Mesodermal cell (in vitro differentiated cells): ENCODE measurements at regions not wholly inside any gene's neighbourhood (a gene's known extent, or its start where the extent isn't known, plus 50 kb on each side); places are given as distances from the start of the nearest gene placed in this dataset.

Experiments
- H3K27ac ChIP-seq: 2 replicates; pipeline ENCODE4 v1.7.0; 2013; ENCODE audit warnings: mild to moderate bottlenecking, low read depth, low read length, moderate library complexity; ENCODE audit not compliant: severe bottlenecking
- H3K36me3 ChIP-seq: 2 replicates; pipeline ENCODE4 v1.7.1; 2013; ENCODE audit warnings: mild to moderate bottlenecking, low read length, moderate library complexity; ENCODE audit not compliant: control insufficient read depth, insufficient read depth
- H3K4me1 ChIP-seq: one replicate; pipeline ENCODE4 v1.7.1; 2013; ENCODE audit warnings: mild to moderate bottlenecking, low read length; ENCODE audit not compliant: insufficient read depth, control insufficient read depth, poor library complexity, severe bottlenecking
- H3K4me3 ChIP-seq: 2 replicates; pipeline ENCODE4 v1.7.0; 2013; ENCODE audit warnings: low read length, control low read depth, mild to moderate bottlenecking; ENCODE audit not compliant: insufficient read depth, poor library complexity, severe bottlenecking; ENCODE audit errors: extremely low read depth
- H3K9me3 ChIP-seq: 2 replicates; pipeline ENCODE4 v1.7.1; 2013; ENCODE audit warnings: mild to moderate bottlenecking, low read length, moderate library complexity; ENCODE audit not compliant: control insufficient read depth
- WGBS, 2 experiments: methylation state at CpG; one replicate each; pipeline ENCODE4 v1.1.5; 2013; ENCODE audit warnings: missing lambda C conversion rate in 2 of 2; ENCODE audit not compliant: insufficient coverage in 2 of 2; 5-methylcytosine and 5-hydroxymethylcytosine counted together

GRCh38 chr12:24172031-24172772 is 222.7 kb upstream of the SOX5 start:
- no peaks in the 10 kb centered on the region for H3K36me3 ChIP-seq
- H3K27ac ChIP-seq, result no peak overlapping the region
- no peaks in the 10 kb centered on the region for H3K9me3 ChIP-seq
- H3K4me1 ChIP-seq, result no peaks in the 10 kb centered on the region
- WGBS, 2 experiments, result 76 to 82% methylated on average over 8 to 13 of the region's 13 CpGs
- H3K4me3 ChIP-seq, result no peak overlapping the region

- Histone ChIP-seq H3K4me3 (no peak overlapping the region), H3K36me3 (no peaks in the 10 kb centered on the region), H3K9me3 (no peaks in the 10 kb centered on the region), H3K27ac (no peak overlapping the region), H3K4me1 (no peaks in the 10 kb centered on the region)
- no CpG with 5 or more reads among the region's 2 CpGs for WGBS, 2 experiments
These were observed 205.6 kb upstream of the SOX5 start for GRCh38 chr12:24155042-24155441.

- no peaks in the 10 kb centered on the region for H3K36me3 ChIP-seq
- 100% methylated on average over 2 of the region's 2 CpGs; no CpG with 5 or more reads in 1 of the 2 experiments for WGBS, 2 experiments
- no peaks in the 10 kb centered on the region for H3K4me1 ChIP-seq
- H3K27ac ChIP-seq, result no peak overlapping the region
- H3K4me3 ChIP-seq, result no peak overlapping the region
- H3K9me3 ChIP-seq, result no peaks in the 10 kb centered on the region
These were observed 203.6 kb upstream of the SOX5 start for GRCh38 chr12:24153079-24153478.

- H3K4me1 ChIP-seq, result no peaks in the 10 kb centered on the region
- H3K27ac ChIP-seq, result no peak overlapping the region
- WGBS, 2 experiments, result 92 to 100% methylated on average over 1 to 2 of the region's 3 CpGs
- no peaks in the 10 kb centered on the region for H3K9me3 ChIP-seq
- H3K4me3 ChIP-seq, result no peak overlapping the region
- no peaks in the 10 kb centered on the region for H3K36me3 ChIP-seq
These were observed 202.8 kb upstream of the SOX5 start for GRCh38 chr12:24152270-24152669.

GRCh38 chr12:24143928-24144327 is 194.5 kb upstream of the SOX5 start:
- H3K36me3 ChIP-seq, result no peaks in the 10 kb centered on the region
- H3K4me1 ChIP-seq, result no peaks in the 10 kb centered on the region
- H3K27ac ChIP-seq, result no peak overlapping the region
- no peak overlapping the region for H3K4me3 ChIP-seq
- peaks cover 8% of the 10 kb centered on the region for H3K9me3 ChIP-seq

GRCh38 chr12:24139035-24139434 is 189.6 kb upstream of the SOX5 start:
- H3K36me3 ChIP-seq, result no peaks in the 10 kb centered on the region
- 70 to 100% methylated on average over 1 to 3 of the region's 9 CpGs for WGBS, 2 experiments
- H3K4me3 ChIP-seq, result no peak overlapping the region
- H3K4me1 ChIP-seq, result peaks cover 6% of the 10 kb centered on the region
- no peak overlapping the region for H3K27ac ChIP-seq
- H3K9me3 ChIP-seq, result peaks cover 6% of the 10 kb centered on the region

- Histone ChIP-seq H3K27ac (no peak overlapping the region), H3K36me3 (no peaks in the 10 kb centered on the region), H3K9me3 (no peaks in the 10 kb centered on the region), H3K4me3 (no peak overlapping the region), H3K4me1 (peaks cover 13% of the 10 kb centered on the region)
- 85 to 90% methylated on average over 5 to 6 of the region's 6 CpGs for WGBS, 2 experiments
These were observed 188.6 kb upstream of the SOX5 start for GRCh38 chr12:24138041-24138440.

GRCh38 chr12:24135158-24135850 is 185.8 kb upstream of the SOX5 start:
- peak overlapping the region; percentile 70 for H3K27ac ChIP-seq
- no peak overlapping the region for H3K4me3 ChIP-seq
- H3K9me3 ChIP-seq, result no peaks in the 10 kb centered on the region
- no peaks in the 10 kb centered on the region for H3K36me3 ChIP-seq
- WGBS, 2 experiments, result 70 to 92% methylated on average over 1 to 3 of the region's 5 CpGs
- peaks cover 16% of the 10 kb centered on the region for H3K4me1 ChIP-seq

- Histone ChIP-seq H3K27ac (peak overlapping the region; percentile 70), H3K4me1 (peaks cover 16% of the 10 kb centered on the region), H3K36me3 (no peaks in the 10 kb centered on the region), H3K9me3 (no peaks in the 10 kb centered on the region), H3K4me3 (no peak overlapping the region)
These were observed 184.6 kb upstream of the SOX5 start for GRCh38 chr12:24134092-24134491.

GRCh38 chr12:24133384-24133783 is 183.9 kb upstream of the SOX5 start:
- Histone ChIP-seq H3K9me3 (no peaks in the 10 kb centered on the region), H3K4me1 (peaks cover 16% of the 10 kb centered on the region), H3K27ac (peak overlapping the region; percentile 33), H3K4me3 (no peak overlapping the region), H3K36me3 (no peaks in the 10 kb centered on the region)
- 21 to 33% methylated on average over 1 to 2 of the region's 4 CpGs for WGBS, 2 experiments
